Epithelial cell of esophagus (primary cell): ENCODE measurements at regions not wholly inside any gene's neighbourhood (a gene's known extent, or its start where the extent isn't known, plus 50 kb on each side); places are given as distances from the start of the nearest gene placed in this dataset.
A peak's percentile ranks its signal among the peaks of the same experiment; 100 is the strongest.

Experiments
- DNase-seq: peaks from one replicate; pipeline ENCODE4 v3.0.0; 2010; ENCODE audit warnings: low read depth
- H3K4me3 ChIP-seq: 2 replicates; pipeline ENCODE4 v1.5.1; 2011; ENCODE audit warnings: mild to moderate bottlenecking, low read length, control low read depth
- CTCF ChIP-seq: IDR thresholded peaks from 2 replicates; pipeline ENCODE4 v1.5.1; 2011; ENCODE audit warnings: low read depth, mild to moderate bottlenecking, low read length, control low read depth, inconsistent platforms; ENCODE audit not compliant: insufficient read depth; ENCODE audit errors: missing control alignments

GRCh38 chr5:68771732-68772131 lies 322.1 kb upstream of the SLC30A5 start:
- no peak for DNase-seq
- no peak for TF ChIP-seq CTCF
- H3K4me3 ChIP-seq, result no peak overlapping the region

- DNase-seq, result no peak
- TF ChIP-seq CTCF, result no peak
- H3K4me3 ChIP-seq, result no peak overlapping the region
Measured at GRCh38 chr5:68776381-68776780, 317.4 kb upstream of the SLC30A5 start.

GRCh38 chr5:68777135-68777534 lies 316.7 kb upstream of the SLC30A5 start:
- no peak for TF ChIP-seq CTCF
- H3K4me3 ChIP-seq, result no peak overlapping the region
- no peak for DNase-seq

GRCh38 chr5:68778484-68778883 lies 315.3 kb upstream of the SLC30A5 start:
- H3K4me3 ChIP-seq, result no peak overlapping the region
- TF ChIP-seq CTCF, result no peak
- peak; percentile 12 for DNase-seq

- no peak overlapping the region for H3K4me3 ChIP-seq
- DNase-seq, result peak; percentile 2
- no peak for TF ChIP-seq CTCF
Measured at GRCh38 chr5:68780299-68780955, 313.4 kb upstream of the SLC30A5 start.

GRCh38 chr5:68793074-68793473 lies 300.7 kb upstream of the SLC30A5 start:
- no peak for TF ChIP-seq CTCF
- no peak overlapping the region for H3K4me3 ChIP-seq
- DNase-seq, result no peak

GRCh38 chr5:68793993-68794392 lies 299.8 kb upstream of the SLC30A5 start:
- DNase-seq, result no peak
- no peak overlapping the region for H3K4me3 ChIP-seq
- TF ChIP-seq CTCF, result no peak
